ENCODE measurements at regions not wholly inside any gene's neighbourhood (a gene's known extent, or its start where the extent isn't known, plus 50 kb on each side); places are given as distances from the start of the nearest gene placed in this dataset.

GRCh38 chr3:23072693-23073092 lies 130.4 kb upstream of the UBE2E2 start:
- no peak overlapping the region for H3K9ac ChIP-seq (ENCODE audit: insufficient read depth in 1 of 2, low read depth in 2 of 2, low read length in 2 of 2)
- no peaks in the 10 kb centered on the region for H4K20me1 ChIP-seq (replicated peaks; ENCODE audit: control insufficient read depth, insufficient read depth, low read length)
- TF ChIP-seq TSC22D4 (tag; IDR thresholded peaks at IDR 0.05) = no peak
- no peak for TF ChIP-seq ZNF766 (CRISPR knock-in tag; conservative IDR thresholded peaks at IDR 0.05)
- no peak for TF ChIP-seq ZNF764 (CRISPR knock-in tag; IDR thresholded peaks at IDR 0.05; ENCODE audit: low read depth)
- no peak for TF ChIP-seq ZNF12 (CRISPR knock-in tag; IDR thresholded peaks at IDR 0.05)
- ChIA-PET POLR2A (no interaction called here), CTCF (ENCODE audit: low intra/inter-chr PET ratio) (no interaction called here)
- no peaks in the 10 kb centered on the region for H3K27me3 ChIP-seq (ENCODE audit: control insufficient read depth in 2 of 2, insufficient read depth in 2 of 2, low read length in 2 of 2)
- DNase-seq (ENCODE audit: extremely low read depth in 1 of 4, low spot score in 3 of 4) (no peak), ATAC-seq (no peak), FAIRE-seq (no peak)
- no TSS peak for BruUV-seq (replicated peaks)
- no peak overlapping the region for H3K27ac ChIP-seq (ENCODE audit: extremely low read depth, low read depth, low read length)
- no peaks in the 10 kb centered on the region for H3K4me1 ChIP-seq (replicated peaks in 1 of 2; ENCODE audit: control insufficient read depth in 2 of 2, insufficient read depth in 2 of 2, low read length in 2 of 2)
- H3K4me3 ChIP-seq = no peak overlapping the region
- H3K9me1 ChIP-seq (ENCODE audit: control insufficient read depth, insufficient read depth, low read length) = no peaks in the 10 kb centered on the region
- 0% methylated on average over 1 of the region's 1 CpG for WGBS (ENCODE audit: insufficient coverage, low coverage, missing lambda C conversion rate)
- no peaks in the 10 kb centered on the region for H3K9me3 ChIP-seq (replicated peaks; ENCODE audit: control insufficient read depth, insufficient read depth, low read depth, low read length)
- no peak overlapping the region for H2AFZ ChIP-seq (ENCODE audit: low read depth, low read length)
- H3K4me2 ChIP-seq (ENCODE audit: insufficient read depth, low read length) = no peak overlapping the region
- intact Hi-C loops (cut with micrococcal nuclease) = no loop called here
- in situ Hi-C loops (cut with MboI) = no loop called here
- no peaks in the 10 kb centered on the region for H3K36me3 ChIP-seq (ENCODE audit: control insufficient read depth, insufficient read depth, low read length)
- no peaks in the 10 kb centered on the region for H3K79me2 ChIP-seq (ENCODE audit: control insufficient read depth, insufficient read depth, low read length)

DNA sequence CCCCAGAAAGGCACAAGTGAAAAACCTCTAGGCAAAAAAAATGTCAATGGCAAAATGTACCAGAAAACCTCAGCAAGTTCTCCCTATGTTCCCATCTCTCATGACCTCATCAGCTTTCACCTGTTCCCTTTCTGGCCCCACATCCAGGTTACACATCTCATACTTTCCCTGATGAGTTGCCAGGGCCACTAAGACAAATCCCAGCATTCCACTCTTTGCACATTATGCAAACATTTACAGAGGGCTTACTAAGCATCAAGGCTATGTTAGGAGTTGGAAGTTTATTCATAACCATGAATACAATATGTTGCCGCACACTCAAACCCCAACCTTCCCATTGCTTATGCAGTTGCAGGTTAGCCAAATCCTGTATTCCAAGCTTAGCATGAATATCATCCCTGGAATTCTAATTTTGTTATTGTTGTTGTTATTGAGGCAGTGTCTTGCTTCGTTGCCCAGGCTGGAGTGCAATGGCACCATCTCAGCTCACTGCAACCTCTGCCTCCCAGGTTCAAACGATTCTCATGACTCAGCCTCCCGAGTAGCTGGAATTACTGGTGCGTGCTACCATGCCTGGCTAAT lies 129.3 kb upstream of the UBE2E2 start:
- Histone ChIP-seq H3K4me2 (ENCODE audit: insufficient read depth, low read length) (no peak overlapping the region), H2AFZ (ENCODE audit: low read depth, low read length) (no peak overlapping the region), H3K9me1 (ENCODE audit: control insufficient read depth, insufficient read depth, low read length) (no peaks in the 10 kb centered on the region), H3K79me2 (ENCODE audit: control insufficient read depth, insufficient read depth, low read length) (no peaks in the 10 kb centered on the region), H3K9ac (ENCODE audit: insufficient read depth in 1 of 2, low read depth in 2 of 2, low read length in 2 of 2) (no peak overlapping the region), H3K27me3 (ENCODE audit: control insufficient read depth in 2 of 2, insufficient read depth in 2 of 2, low read length in 2 of 2) (no peaks in the 10 kb centered on the region), H4K20me1 (replicated peaks; ENCODE audit: control insufficient read depth, insufficient read depth, low read length) (no peaks in the 10 kb centered on the region), H3K27ac (ENCODE audit: extremely low read depth, low read depth, low read length) (no peak overlapping the region), H3K9me3 (replicated peaks; ENCODE audit: control insufficient read depth, insufficient read depth, low read depth, low read length) (no peaks in the 10 kb centered on the region), H3K4me3 (no peak overlapping the region), H3K4me1 (replicated peaks in 1 of 2; ENCODE audit: control insufficient read depth in 2 of 2, insufficient read depth in 2 of 2, low read length in 2 of 2) (no peaks in the 10 kb centered on the region), H3K36me3 (ENCODE audit: control insufficient read depth, insufficient read depth, low read length) (no peaks in the 10 kb centered on the region)
- no TSS peak for BruUV-seq (replicated peaks)
- ATAC-seq (no peak), FAIRE-seq (no peak), DNase-seq (ENCODE audit: extremely low read depth in 1 of 4, low spot score in 3 of 4) (no peak)
- WGBS (ENCODE audit: insufficient coverage, low coverage, missing lambda C conversion rate) = 3% methylated on average over 5 of the region's 5 CpGs
- ChIA-PET POLR2A (no interaction called here), CTCF (ENCODE audit: low intra/inter-chr PET ratio) (no interaction called here)
- in situ Hi-C loops (cut with MboI) = no loop called here
- intact Hi-C loops (cut with micrococcal nuclease) = no loop called here
- TF ChIP-seq ZKSCAN8 (CRISPR knock-in tag; IDR thresholded peaks at IDR 0.05) (no peak), ZNF23 (CRISPR knock-in tag; IDR thresholded peaks at IDR 0.05) (no peak), ZNF589 (CRISPR knock-in tag; IDR thresholded peaks at IDR 0.05; ENCODE audit: low read depth) (no peak), ZNF197 (CRISPR knock-in tag; IDR thresholded peaks at IDR 0.05; ENCODE audit: low read depth) (no peak), RHOXF2B (CRISPR knock-in tag; conservative IDR thresholded peaks at IDR 0.05) (no peak), RAD21 (CRISPR knock-in tag; conservative IDR thresholded peaks at IDR 0.05 in 1 of 2, IDR thresholded peaks at IDR 0.05 in 1 of 2) (no peak), THAP7 (CRISPR knock-in tag; IDR thresholded peaks at IDR 0.05) (no peak), MCM5 (IDR thresholded peaks at IDR 0.05; ENCODE audit: low read depth) (no peak), ZNF140 (CRISPR knock-in tag; IDR thresholded peaks at IDR 0.05) (no peak), NBN (IDR thresholded peaks at IDR 0.05; ENCODE audit: low read depth) (no peak)
- TF ChIP-seq, protein P1, sequence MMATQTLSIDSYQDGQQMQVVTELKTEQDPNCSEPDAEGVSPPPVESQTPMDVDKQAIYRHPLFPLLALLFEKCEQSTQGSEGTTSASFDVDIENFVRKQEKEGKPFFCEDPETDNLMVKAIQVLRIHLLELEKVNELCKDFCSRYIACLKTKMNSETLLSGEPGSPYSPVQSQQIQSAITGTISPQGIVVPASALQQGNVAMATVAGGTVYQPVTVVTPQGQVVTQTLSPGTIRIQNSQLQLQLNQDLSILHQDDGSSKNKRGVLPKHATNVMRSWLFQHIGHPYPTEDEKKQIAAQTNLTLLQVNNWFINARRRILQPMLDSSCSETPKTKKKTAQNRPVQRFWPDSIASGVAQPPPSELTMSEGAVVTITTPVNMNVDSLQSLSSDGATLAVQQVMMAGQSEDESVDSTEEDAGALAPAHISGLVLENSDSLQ (IDR thresholded peaks at IDR 0.05) = no peak
- TF ChIP-seq, protein P2, sequence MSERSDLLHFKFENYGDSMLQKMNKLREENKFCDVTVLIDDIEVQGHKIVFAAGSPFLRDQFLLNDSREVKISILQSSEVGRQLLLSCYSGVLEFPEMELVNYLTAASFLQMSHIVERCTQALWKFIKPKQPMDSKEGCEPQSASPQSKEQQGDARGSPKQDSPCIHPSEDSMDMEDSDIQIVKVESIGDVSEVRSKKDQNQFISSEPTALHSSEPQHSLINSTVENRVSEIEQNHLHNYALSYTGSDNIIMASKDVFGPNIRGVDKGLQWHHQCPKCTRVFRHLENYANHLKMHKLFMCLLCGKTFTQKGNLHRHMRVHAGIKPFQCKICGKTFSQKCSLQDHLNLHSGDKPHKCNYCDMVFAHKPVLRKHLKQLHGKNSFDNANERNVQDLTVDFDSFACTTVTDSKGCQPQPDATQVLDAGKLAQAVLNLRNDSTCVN (CRISPR knock-in tag; IDR thresholded peaks at IDR 0.05) = no peak
